GM23338 (cell line): ENCODE measurements at regions not wholly inside any gene's neighbourhood (a gene's known extent, or its start where the extent isn't known, plus 50 kb on each side); places are given as distances from the start of the nearest gene placed in this dataset.
A peak's percentile ranks its signal among the peaks of the same experiment; 100 is the strongest.

Experiments used
- ATAC-seq: fragments of 200-7000 bp; cut with Tn5 transposase; 3 replicates; pipeline ENCODE4 v1.9.1; 2020
- DNase-seq: peaks from one replicate; pipeline ENCODE4 v3.0.0-alpha.2; 2015; ENCODE audit warnings: low spot score
- H2AFZ ChIP-seq: fragments of 200-600 bp; sonication (generic); 2 replicates; pipeline ENCODE4 v1.8.0; 2016; ENCODE audit warnings: antibody characterized with exemption, mild to moderate bottlenecking, moderate library complexity
- H3F3A ChIP-seq: fragments of 200-600 bp; sonication (generic); replicated peaks from 2 replicates; pipeline ENCODE4 v1.8.0; 2017; ENCODE audit warnings: antibody characterized with exemption, mixed run types, low read depth
- H3K27ac ChIP-seq: fragments of 200-600 bp; sonication (generic); 2 replicates; pipeline ENCODE4 v1.6.1; 2016; ENCODE audit warnings: low read depth
- H3K27me3 ChIP-seq: fragments of 200-600 bp; sonication (generic); 2 replicates; pipeline ENCODE4 v1.8.0; 2016; ENCODE audit warnings: mild to moderate bottlenecking, mixed run types, moderate library complexity; ENCODE audit not compliant: insufficient read depth
- H3K36me3 ChIP-seq: fragments of 200-600 bp; sonication (generic); 2 replicates; pipeline ENCODE4 v1.8.0; 2016; ENCODE audit warnings: mild to moderate bottlenecking; ENCODE audit not compliant: insufficient read depth
- H3K4me1 ChIP-seq: fragments of 200-600 bp; sonication (generic); 2 replicates; pipeline ENCODE4 v1.8.0; 2016; ENCODE audit warnings: mild to moderate bottlenecking, moderate library complexity; ENCODE audit not compliant: insufficient read depth
- H3K4me2 ChIP-seq: fragments of 200-600 bp; sonication (generic); 2 replicates; pipeline ENCODE4 v1.7.1; 2017; ENCODE audit warnings: mixed run types
- H3K4me3 ChIP-seq: fragments of 200-600 bp; sonication (generic); 2 replicates; pipeline ENCODE4 v1.6.1; 2016; ENCODE audit warnings: mixed run types
- H3K79me2 ChIP-seq: fragments of 200-600 bp; sonication (generic); replicated peaks from 2 replicates; pipeline ENCODE4 v1.8.0; 2017; ENCODE audit warnings: mild to moderate bottlenecking; ENCODE audit not compliant: insufficient read depth
- H3K9me2 ChIP-seq: fragments of 200-600 bp; sonication (generic); 2 replicates; pipeline ENCODE4 v1.8.0; 2017; ENCODE audit not compliant: insufficient read depth
- H4K20me1 ChIP-seq: fragments of 200-600 bp; sonication (generic); replicated peaks from 2 replicates; pipeline ENCODE4 v1.8.0; 2017; ENCODE audit warnings: mild to moderate bottlenecking; ENCODE audit not compliant: insufficient read depth
- H3K27ac Mint-ChIP-seq: 2 replicates; pipeline ENCODE4 v1.8.0; 2020; ENCODE audit warnings: inconsistent platforms, mild to moderate bottlenecking, moderate library complexity, mixed read lengths
- H3K27me3 Mint-ChIP-seq: 3 replicates; pipeline ENCODE4 v1.8.0; 2022; ENCODE audit warnings: low read depth, mild to moderate bottlenecking, moderate library complexity, mixed read lengths, inconsistent platforms; ENCODE audit not compliant: insufficient read depth, poor library complexity
- H3K36me3 Mint-ChIP-seq: 3 replicates; pipeline ENCODE4 v1.8.0; 2021; ENCODE audit warnings: low read depth, mild to moderate bottlenecking, inconsistent platforms, moderate library complexity, mixed read lengths
- H3K4me1 Mint-ChIP-seq: 3 replicates; pipeline ENCODE4 v1.8.0; 2020; ENCODE audit warnings: mild to moderate bottlenecking, inconsistent platforms, mixed read lengths
- H3K4me3 Mint-ChIP-seq: 3 replicates; pipeline ENCODE4 v1.8.0; 2021; ENCODE audit warnings: moderate library complexity, mild to moderate bottlenecking, inconsistent platforms, mixed read lengths
- H3K9me3 Mint-ChIP-seq: 3 replicates; pipeline ENCODE4 v1.8.0; 2020; ENCODE audit warnings: moderate library complexity, mild to moderate bottlenecking, inconsistent platforms, mixed read lengths
- CREB1 ChIP-seq: fragments of 250-450 bp; sonication (Bioruptor Pico); IDR thresholded peaks from 2 replicates; pipeline ENCODE4 v1.5.0; 2020; ENCODE audit warnings: low read depth, mild to moderate bottlenecking, moderate library complexity
- ETS1 ChIP-seq: IDR thresholded peaks from 2 replicates; pipeline ENCODE4 v1.6.1; 2016; ENCODE audit warnings: antibody characterized with exemption
- EZH2 ChIP-seq: fragments of 200-600 bp; sonication (generic); IDR thresholded peaks from one replicate; pipeline ENCODE4 v1.8.0; 2017; ENCODE audit warnings: antibody characterized with exemption, mild to moderate bottlenecking, low read depth; ENCODE audit not compliant: unreplicated experiment
- EZH2phosphoT487 ChIP-seq: fragments of 200-600 bp; sonication (generic); IDR thresholded peaks from one replicate; pipeline ENCODE4 v1.8.1; 2018; ENCODE audit warnings: antibody characterized with exemption; ENCODE audit not compliant: unreplicated experiment
- POLR2AphosphoS5 ChIP-seq: IDR thresholded peaks from 2 replicates; pipeline ENCODE4 v1.6.1; 2016; ENCODE audit warnings: antibody characterized with exemption, low read depth
- STAT1 ChIP-seq: IDR thresholded peaks from one replicate; pipeline ENCODE4 v1.6.1; 2016; ENCODE audit warnings: antibody characterized with exemption; ENCODE audit not compliant: unreplicated experiment
- ZNF462 ChIP-seq: fragments of 250-450 bp; sonication (Bioruptor Pico); IDR thresholded peaks from 2 replicates; pipeline ENCODE4 v1.5.0; 2020; ENCODE audit warnings: mild to moderate bottlenecking, moderate library complexity

- TF ChIP-seq ZNF462 (CRISPR knock-in tag), result no peak
- no peak for TF ChIP-seq ETS1
Measured at GRCh38 chr6:94562846-94563245, 1014.5 kb upstream of the MANEA start (continued).

- Histone ChIP-seq H3K27ac (peak overlapping the region; percentile 65; the same call in 1 of the 2 replicates), H4K20me1 (no peaks in the 10 kb centered on the region), H3K4me1 (no peaks in the 10 kb centered on the region; the same call in none of the 2 replicates), H3K9me2 (peaks cover 10% of the 10 kb centered on the region; the same call in 1 of the 2 replicates), H3F3A (no peaks in the 10 kb centered on the region), H3K36me3 (no peaks in the 10 kb centered on the region), H3K4me3 (peak overlapping the region; percentile 61; the same call in 1 of the 2 replicates), H3K79me2 (no peaks in the 10 kb centered on the region; the same call in 1 of the 2 replicates), H2AFZ (no peak overlapping the region), H3K4me2 (0 out of 2 replicates have a peak overlapping the region, but pooled peaks have one; percentile 45), H3K27me3 (no peaks in the 10 kb centered on the region)
- H3K36me3 Mint-ChIP-seq, result peaks cover 3% of the 10 kb centered on the region; the same call in 2 of the 3 replicates
- no peak overlapping the region for H3K4me3 Mint-ChIP-seq
- H3K4me1 Mint-ChIP-seq, result peaks cover 8% of the 10 kb centered on the region
- H3K27me3 Mint-ChIP-seq, result peaks cover 4% of the 10 kb centered on the region
- ATAC-seq (peak; percentile 72), DNase-seq (no peak)
- no peaks in the 10 kb centered on the region; the same call in 2 of the 3 replicates for H3K9me3 Mint-ChIP-seq
- peak overlapping the region; percentile 55; the same call in 1 of the 2 replicates for H3K27ac Mint-ChIP-seq
- TF ChIP-seq EZH2phosphoT487, result no peak
- TF ChIP-seq CREB1 (CRISPR knock-in tag), result no peak
- TF ChIP-seq EZH2, result no peak
- no peak for TF ChIP-seq STAT1
- TF ChIP-seq ZNF462 (CRISPR knock-in tag), result no peak
- TF ChIP-seq POLR2AphosphoS5, result no peak
Measured at GRCh38 chr6:94559829-94560537, 1017.4 kb upstream of the MANEA start.
